MM.1S (cell line): ENCODE measurements at regions not wholly inside any gene's neighbourhood (a gene's known extent, or its start where the extent isn't known, plus 50 kb on each side); places are given as distances from the start of the nearest gene placed in this dataset.

Experiments
- CTCF ChIP-seq: fragments of 300-600 bp; sonication (generic); IDR thresholded peaks from 2 replicates; pipeline ENCODE4 v1.5.1; 2016; ENCODE audit warnings: antibody characterized with exemption, low read length, mixed read lengths
- EZH2 ChIP-seq: fragments of 300-600 bp; sonication (generic); optimal IDR thresholded peaks from 2 replicates; pipeline ENCODE3; 2017; ENCODE audit warnings: low read depth, mild to moderate bottlenecking, antibody characterized with exemption, low read length, mixed read lengths
- EZH2phosphoT487 ChIP-seq: fragments of 300-600 bp; sonication (generic); IDR thresholded peaks from 2 replicates; pipeline ENCODE4 v1.6.1; 2018; ENCODE audit warnings: antibody characterized with exemption, low read length

- TF ChIP-seq CTCF (no peak), EZH2phosphoT487 (no peak), EZH2 (no peak)
These were observed 114.1 kb upstream of the ELL2 start for GRCh38 chr5:96075579-96076289.
